GM23248 (cell line): ENCODE measurements at regions not wholly inside any gene's neighbourhood (a gene's known extent, or its start where the extent isn't known, plus 50 kb on each side); places are given as distances from the start of the nearest gene placed in this dataset.
"Not testable (repeated sequence)": the region's sequence is repeated elsewhere in the genome, so short reads cannot be mapped to it uniquely, and the experiment has no call there.

Source experiments
- EZH2 ChIP-seq: fragments of 200-600 bp; sonication (generic); IDR thresholded peaks from 2 replicates; pipeline ENCODE4 v1.6.1; 2018; ENCODE audit warnings: antibody characterized with exemption, mild to moderate bottlenecking; ENCODE audit not compliant: insufficient read depth, poor library complexity, severe bottlenecking
- EZH2phosphoT487 ChIP-seq: fragments of 200-600 bp; sonication (generic); IDR thresholded peaks from 2 replicates; pipeline ENCODE4 v1.6.1; 2018; ENCODE audit warnings: antibody characterized with exemption, moderate library complexity, mild to moderate bottlenecking, low read depth; ENCODE audit not compliant: insufficient read depth

GRCh38 chr12:9395220-9395619 is 187.0 kb upstream of the PZP start:
- TF ChIP-seq EZH2, EZH2phosphoT487: not testable (repeated sequence)
